PFSK-1 (cell line): ENCODE measurements at regions not wholly inside any gene's neighbourhood (a gene's known extent, or its start where the extent isn't known, plus 50 kb on each side); places are given as distances from the start of the nearest gene placed in this dataset.

Experiments
- FOXP2 ChIP-seq: optimal IDR thresholded peaks from 2 replicates; pipeline ENCODE3; 2011; ENCODE audit warnings: borderline replicate concordance, control low read depth, inconsistent platforms; ENCODE audit not compliant: insufficient read depth; ENCODE audit errors: extremely low read length, extremely low read depth
- POLR2AphosphoS5 ChIP-seq: IDR thresholded peaks from 2 replicates; pipeline ENCODE4 v1.6.1; 2012; ENCODE audit warnings: low read depth, mild to moderate bottlenecking, control low read depth, low read length, moderate library complexity
- REST ChIP-seq, 2 experiments: IDR thresholded peaks; 2 replicates each; pipeline versions ENCODE4 v1.6.1 to v1.8.0; 2011 to 2012; ENCODE audit warnings: low read depth in 2 of 2, low read length in 2 of 2, control low read depth in 1 of 2, inconsistent platforms in 1 of 2, mild to moderate bottlenecking in 1 of 2, moderate library complexity in 1 of 2; ENCODE audit not compliant: insufficient read depth in 1 of 2
- SIN3A ChIP-seq: IDR thresholded peaks from 2 replicates; pipeline ENCODE4 v1.6.1; 2012; ENCODE audit warnings: mild to moderate bottlenecking, low read length, moderate library complexity, borderline replicate concordance; ENCODE audit not compliant: insufficient read depth
- TAF1 ChIP-seq: IDR thresholded peaks from 2 replicates; pipeline ENCODE4 v1.6.1; 2012; ENCODE audit warnings: low read length, control low read depth, borderline replicate concordance; ENCODE audit not compliant: insufficient read depth

- no peak for TF ChIP-seq SIN3A
- TF ChIP-seq FOXP2, result no peak
- TF ChIP-seq REST (IDR thresholded peaks at IDR 0.05; ENCODE audit: insufficient read depth in 1 of 2, low read depth in 2 of 2, low read length in 2 of 2), result no peak
- TF ChIP-seq POLR2AphosphoS5, result no peak
- no peak for TF ChIP-seq TAF1
Measured at GRCh38 chr6:144757299-144757698, 472.2 kb downstream of the UTRN start.

DNA sequence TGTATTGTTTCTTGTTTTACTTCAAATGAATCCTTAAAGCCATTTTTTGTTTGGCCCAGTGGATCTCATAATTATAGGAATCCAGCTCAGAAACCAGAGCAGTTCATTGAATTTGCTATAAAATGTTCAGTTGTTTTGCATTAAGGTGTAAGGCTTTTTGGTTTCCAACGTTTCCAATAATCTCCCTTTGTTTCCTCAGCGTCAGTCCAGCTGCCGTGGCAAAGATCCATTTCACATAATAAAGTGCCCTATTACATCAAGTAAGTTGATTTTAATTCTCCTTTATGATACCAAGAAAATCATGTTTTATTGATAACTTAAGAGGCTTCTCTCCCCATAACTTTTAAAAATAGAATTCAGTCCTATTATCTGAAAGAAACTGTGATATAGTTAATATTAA is 472.6 kb downstream of the UTRN start:
- TF ChIP-seq SIN3A (no peak), FOXP2 (no peak), REST (IDR thresholded peaks at IDR 0.05; ENCODE audit: insufficient read depth in 1 of 2, low read depth in 2 of 2, low read length in 2 of 2) (no peak), TAF1 (no peak), POLR2AphosphoS5 (no peak)

GRCh38 chr6:144758602-144759001 is 473.5 kb downstream of the UTRN start:
- no peak for TF ChIP-seq FOXP2
- TF ChIP-seq SIN3A, result no peak
- TF ChIP-seq TAF1, result no peak

- no peak for TF ChIP-seq SIN3A
- TF ChIP-seq TAF1, result no peak
- TF ChIP-seq POLR2AphosphoS5, result no peak
Measured at GRCh38 chr6:144762469-144762868, 477.3 kb downstream of the UTRN start.

DNA sequence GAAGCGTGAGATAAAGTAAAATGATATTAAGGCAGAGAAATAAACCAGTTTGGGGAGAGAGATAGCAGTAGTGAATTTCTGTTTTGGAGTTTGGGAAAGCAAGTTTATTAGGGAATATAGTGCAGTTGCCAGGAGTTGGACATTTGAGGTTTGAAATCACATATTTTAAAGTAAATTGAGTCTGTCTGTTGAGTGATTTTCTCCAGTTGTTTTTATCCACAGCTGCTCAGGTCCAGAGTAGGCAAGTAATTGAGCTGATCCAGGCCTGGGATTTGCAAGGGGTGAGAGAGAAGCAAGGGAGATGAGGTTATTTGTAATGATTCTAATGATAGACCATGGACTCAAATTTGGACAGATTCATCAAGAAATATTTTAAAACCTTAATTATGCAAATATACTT is 481.9 kb downstream of the UTRN start:
- TF ChIP-seq TAF1, result no peak

DNA sequence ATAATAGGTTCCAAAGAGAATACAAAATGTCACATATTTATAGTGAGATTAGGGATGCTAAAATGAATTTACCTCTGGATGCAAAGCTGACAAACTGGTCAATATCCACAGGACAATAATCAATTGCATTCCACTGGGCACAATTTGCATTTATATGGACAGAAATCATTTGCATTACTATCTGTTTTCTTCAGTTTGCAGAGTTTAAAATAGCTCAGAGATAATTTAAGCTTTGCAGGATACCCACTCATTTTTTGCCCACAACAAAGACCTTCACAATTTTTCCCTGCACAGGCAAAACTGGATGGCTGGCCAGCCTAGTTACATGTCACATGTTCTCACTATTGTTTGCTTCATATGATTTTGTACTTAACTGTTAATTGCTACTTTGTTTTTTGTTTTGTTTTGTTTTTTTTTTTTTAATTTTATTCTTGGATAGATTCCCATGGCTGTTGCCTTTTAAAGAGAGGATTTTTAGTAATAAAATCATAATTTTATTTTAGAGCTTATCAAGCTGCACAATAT is 483.5 kb downstream of the UTRN start:
- TF ChIP-seq SIN3A (no peak), TAF1 (no peak), REST (IDR thresholded peaks at IDR 0.05; ENCODE audit: insufficient read depth in 1 of 2, low read depth in 2 of 2, low read length in 2 of 2) (no peak), FOXP2 (no peak), POLR2AphosphoS5 (no peak)

DNA sequence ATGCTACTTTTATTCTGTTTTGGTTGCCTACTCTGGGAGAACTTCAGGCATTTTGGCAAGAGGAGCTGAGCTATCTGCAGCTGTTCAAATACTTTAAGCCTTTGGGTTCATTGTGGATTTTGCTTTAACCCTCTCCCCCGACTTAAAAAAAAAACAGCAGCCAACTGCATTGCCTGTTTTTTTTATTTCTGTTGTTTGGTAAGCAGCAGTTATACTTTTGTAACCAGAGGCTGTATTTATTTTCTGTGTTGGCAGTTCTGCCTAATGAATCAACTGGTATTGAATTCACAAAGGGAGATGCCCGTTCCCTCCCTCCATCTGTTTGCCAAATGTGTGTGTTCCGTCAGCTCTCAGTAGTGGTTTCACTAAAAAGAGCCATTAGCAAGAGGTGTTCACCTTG is 484.0 kb downstream of the UTRN start:
- TF ChIP-seq REST (IDR thresholded peaks at IDR 0.05; ENCODE audit: insufficient read depth in 1 of 2, low read depth in 2 of 2, low read length in 2 of 2) (no peak), FOXP2 (no peak), TAF1 (no peak), POLR2AphosphoS5 (no peak), SIN3A (no peak)
